HG02798 (cell line): ENCODE measurements at regions not wholly inside any gene's neighbourhood (a gene's known extent, or its start where the extent isn't known, plus 50 kb on each side); places are given as distances from the start of the nearest gene placed in this dataset.
"Not testable (repeated sequence)": the region's sequence is repeated elsewhere in the genome, so short reads cannot be mapped to it uniquely, and the experiment has no call there.

Experiments
- ATAC-seq: cut with Tn5 transposase; IDR thresholded peaks from one replicate; pipeline ENCODE4 v1.9.1; 2021; ENCODE audit warnings: mild to moderate bottlenecking; ENCODE audit not compliant: unreplicated experiment, poor library complexity

- no peak for ATAC-seq
Observed at GRCh38 chr14:22184157-22184829, 404.7 kb downstream of the DAD1 start.

- no peak for ATAC-seq
Observed at GRCh38 chr14:22180045-22180444, 409.0 kb downstream of the DAD1 start.

GRCh38 chr14:22179190-22179589 lies 409.8 kb downstream of the DAD1 start:
- no peak for ATAC-seq

DNA sequence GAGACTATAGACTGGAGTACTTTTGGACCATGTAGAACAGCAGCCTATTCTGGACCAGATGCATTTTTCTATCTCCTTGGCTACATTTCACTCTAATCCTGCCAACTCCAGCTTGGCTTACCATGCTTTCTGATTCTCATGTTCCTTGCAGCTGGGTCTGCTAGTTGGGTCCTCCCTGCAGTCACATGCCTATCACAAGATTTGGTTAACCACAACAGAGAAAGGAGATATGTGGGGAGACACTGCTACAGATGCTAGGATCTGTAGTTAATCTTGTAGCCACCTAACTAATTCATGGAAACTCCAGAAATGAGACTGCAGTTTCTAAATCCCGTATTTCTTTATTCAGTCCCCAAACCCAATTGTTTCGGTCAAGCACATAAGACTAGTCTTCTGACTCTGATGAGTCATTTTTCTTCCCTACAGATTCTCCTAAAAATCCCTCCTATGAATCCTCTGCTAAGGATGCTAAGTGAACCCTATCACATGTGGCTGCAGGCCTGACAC lies 410.6 kb downstream of the DAD1 start:
- no peak for ATAC-seq

DNA sequence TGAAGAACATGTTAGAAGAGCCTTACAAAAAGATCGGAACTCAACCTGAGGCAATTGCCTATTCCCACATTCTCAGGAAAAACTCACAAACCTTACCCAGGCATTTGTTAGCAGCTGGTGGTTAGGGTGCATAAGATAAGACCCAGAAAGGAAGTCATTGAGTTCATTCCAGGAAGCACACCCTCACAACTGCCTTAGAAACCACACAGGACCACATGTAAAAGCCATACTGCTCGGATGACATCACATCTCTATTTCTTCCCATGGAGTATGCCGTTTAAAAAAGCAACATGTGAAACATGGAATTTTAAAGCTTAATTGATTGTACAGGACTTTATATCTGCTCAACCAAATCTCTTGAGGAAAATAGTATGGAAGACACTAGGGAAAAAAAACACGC lies 411.2 kb downstream of the DAD1 start:
- ATAC-seq = no peak

DNA sequence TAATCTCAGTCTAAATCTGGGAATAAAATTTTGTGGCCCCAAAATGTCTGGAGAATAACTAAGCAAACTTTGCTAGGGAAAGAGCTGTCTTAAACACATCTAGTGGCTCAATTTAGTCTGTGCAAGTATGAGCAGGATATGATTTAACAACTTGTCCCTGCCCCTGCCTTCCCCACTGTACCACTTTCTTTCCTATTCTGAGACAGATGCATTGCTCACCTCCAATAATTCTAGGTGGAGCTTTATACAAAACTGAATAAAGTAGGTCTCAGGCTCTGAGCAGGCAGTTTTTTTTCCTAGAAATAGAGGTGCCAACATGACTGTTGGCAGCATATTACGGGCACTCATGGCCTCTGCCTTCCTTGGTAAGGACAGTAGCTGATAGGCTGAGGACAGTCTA lies 412.1 kb downstream of the DAD1 start:
- no peak for ATAC-seq

GRCh38 chr14:22175278-22175558 lies 413.8 kb downstream of the DAD1 start:
- ATAC-seq = not testable (repeated sequence)

- no peak for ATAC-seq
Observed at GRCh38 chr14:22174412-22175277, 414.4 kb downstream of the DAD1 start.

- ATAC-seq = no peak
Observed at GRCh38 chr14:22168092-22168955, 420.7 kb downstream of the DAD1 start.

- no peak for ATAC-seq
Observed at GRCh38 chr14:22164616-22165015, 424.4 kb downstream of the DAD1 start.

DNA sequence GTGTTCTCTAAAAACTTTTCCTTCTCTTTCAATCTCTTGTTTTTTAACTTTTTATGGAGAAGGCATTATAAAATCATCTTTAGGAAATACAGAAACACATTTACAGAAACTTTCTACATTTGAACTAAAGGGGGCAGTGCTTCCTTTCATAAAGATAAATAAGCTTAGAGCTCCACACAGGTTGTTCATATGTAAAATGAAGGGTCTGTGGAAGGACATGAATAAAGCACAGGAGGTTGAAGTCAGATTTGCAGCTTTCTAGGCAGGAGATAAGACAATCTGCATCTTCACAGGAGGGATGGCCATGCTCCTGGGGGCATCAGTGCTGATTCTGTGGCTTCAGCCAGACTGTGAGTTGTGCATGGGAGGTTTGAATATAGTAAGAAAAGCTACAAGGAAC lies 426.0 kb downstream of the DAD1 start:
- ATAC-seq = no peak

DNA sequence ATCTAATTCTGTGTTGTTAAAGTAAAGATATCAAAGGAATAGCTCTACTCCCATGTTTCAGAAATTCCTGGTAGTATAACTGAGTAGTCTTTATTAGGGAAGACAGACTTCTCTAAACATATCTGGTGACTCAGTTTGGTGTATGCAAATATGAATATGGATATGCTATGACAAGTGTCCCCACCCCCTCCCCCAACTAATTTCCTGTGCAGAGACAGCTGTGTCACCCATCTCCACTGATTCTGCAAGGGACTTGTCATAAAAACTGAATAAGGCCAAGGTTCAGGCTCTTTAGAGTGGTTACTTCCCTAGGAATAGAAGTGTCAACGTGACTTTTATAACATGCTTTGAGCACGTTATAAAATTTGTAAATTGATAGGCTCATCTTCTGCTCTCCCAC lies 429.1 kb downstream of the DAD1 start:
- ATAC-seq = no peak

- no peak for ATAC-seq
Observed at GRCh38 chr14:22159099-22159498, 429.9 kb downstream of the DAD1 start.

DNA sequence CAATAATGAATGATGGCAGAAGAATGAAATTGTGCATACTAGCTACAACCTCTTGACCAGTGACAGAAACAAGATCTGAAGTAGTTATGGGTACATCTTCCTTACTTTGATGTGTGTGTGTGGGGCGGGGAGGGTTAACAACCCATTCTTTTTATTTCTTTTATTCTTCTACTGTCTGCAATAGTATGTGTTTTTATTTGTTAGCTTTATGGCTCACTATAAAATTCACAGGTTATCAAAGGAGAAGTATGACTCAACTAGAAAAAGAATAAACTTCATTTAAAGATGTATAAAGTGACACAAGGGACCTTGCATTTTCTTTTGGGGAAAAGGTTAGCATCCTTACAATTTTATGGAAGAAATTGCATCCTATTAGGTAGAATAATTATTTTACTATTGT lies 430.5 kb downstream of the DAD1 start:
- no peak for ATAC-seq

DNA sequence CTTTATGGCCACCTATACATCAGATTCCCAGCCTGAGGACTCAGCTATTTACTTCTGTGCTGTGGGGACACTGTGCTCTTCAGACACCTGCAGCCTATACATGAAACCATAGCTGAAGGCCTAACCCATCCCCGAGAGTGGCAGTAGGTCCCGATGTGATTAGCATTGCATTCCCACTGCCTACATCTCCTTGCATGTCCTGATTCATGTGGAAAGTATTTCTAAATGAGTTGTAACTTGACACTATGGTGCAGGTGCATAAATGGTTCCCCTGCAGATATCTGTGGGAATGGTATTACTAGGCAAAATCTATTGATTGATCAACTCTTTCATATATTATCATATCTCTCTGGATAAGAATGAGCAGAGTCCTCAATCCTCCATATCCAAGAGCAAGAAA lies 433.5 kb downstream of the DAD1 start:
- ATAC-seq = no peak

- no peak for ATAC-seq
Observed at GRCh38 chr14:22152903-22153302, 436.1 kb downstream of the DAD1 start.

DNA sequence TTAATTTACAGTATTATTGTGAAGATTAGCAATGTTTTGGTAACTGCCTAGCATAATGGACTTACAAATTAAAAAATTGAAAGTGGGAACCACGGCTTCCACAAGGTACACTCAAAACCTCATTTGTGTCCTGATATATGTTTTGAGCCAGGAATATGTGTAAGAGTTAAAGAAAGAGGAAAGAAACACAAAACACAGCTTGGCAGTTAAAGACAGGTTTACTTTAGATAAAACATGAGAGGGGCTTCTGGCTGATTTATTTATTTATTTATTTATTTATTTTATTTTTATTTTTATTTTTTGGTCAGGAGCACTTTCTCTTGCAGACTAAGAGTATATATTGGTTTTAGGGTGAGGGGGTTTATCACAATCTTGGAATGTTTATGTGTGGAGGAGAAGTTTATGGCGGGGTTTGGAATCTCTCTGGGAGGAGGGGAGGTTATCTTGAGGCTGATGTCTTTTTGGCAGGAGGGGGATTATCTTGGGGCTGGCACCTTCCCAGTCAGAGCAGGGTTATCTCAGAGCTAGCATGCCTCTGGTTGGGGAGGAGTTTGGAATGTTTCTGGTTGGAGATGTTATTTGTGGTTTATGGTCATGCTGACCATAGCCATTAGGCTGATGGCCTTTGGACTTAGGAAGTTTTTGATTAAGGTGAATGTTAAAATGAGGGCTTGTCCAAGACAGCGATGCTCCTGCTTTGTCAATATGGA lies 436.7 kb downstream of the DAD1 start:
- no peak for ATAC-seq

DNA sequence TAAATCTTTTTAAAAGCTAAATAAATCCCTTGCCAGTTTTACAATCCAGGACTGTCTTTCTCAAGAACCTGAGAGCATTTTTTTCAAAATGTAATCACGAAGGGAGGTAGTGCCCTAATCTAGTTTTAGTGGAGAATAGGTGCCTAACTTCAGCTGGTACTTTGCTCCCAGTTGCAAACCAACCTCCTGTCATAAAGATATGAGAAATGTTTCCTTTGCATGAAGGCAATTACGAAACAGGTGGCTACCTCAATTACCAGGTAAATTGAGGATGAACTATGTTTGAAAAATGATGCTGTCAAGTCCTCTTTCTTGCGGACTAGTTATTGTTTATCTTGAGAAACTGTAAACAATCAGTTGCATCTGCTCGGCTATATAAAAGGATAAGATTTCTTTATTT lies 437.9 kb downstream of the DAD1 start:
- no peak for ATAC-seq

DNA sequence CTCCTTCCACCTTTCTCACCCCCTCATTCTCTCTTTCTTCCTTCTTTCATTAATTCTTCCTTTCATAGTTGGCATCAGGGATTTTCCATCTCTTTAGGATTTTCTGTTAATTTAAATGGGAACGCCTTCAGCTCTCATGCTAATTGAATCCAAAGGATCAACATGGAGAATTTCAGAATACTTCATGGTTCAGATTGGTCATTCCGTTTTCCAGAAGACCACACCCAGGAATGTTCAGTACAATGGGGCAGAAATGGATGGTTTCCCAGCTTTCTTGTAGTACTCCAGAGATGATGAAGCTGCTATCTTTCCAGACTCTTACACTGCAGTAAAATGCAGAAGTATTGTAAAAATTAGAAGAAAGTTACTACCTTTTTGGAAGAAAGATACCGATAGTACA lies 440.0 kb downstream of the DAD1 start:
- ATAC-seq = no peak

DNA sequence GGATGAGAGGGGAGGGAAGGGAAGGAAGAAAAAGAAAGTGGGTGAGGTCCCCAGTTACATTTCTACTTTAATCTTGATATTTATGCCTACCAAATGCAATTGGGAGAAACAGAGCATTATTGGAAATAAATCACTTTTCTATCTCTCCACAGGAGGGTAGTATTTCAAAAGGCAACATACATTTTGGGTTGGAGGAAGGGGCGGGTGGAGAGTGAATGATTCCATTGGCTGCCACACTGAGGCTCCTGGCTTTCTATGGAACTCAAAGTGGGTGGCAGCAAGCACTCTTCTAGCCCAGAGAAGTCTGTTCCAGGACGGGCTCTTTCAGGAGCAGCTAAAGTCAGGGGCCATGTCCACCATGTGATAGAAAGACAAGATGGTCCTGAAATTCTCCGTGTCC lies 441.3 kb downstream of the DAD1 start:
- ATAC-seq = no peak
